ENCODE measurements at regions not wholly inside any gene's neighbourhood (a gene's known extent, or its start where the extent isn't known, plus 50 kb on each side); places are given as distances from the start of the nearest gene placed in this dataset.

- no peak for TF ChIP-seq CTCF (IDR thresholded peaks at IDR 0.05)
- no peak for TF ChIP-seq POLR2AphosphoS5 (IDR thresholded peaks at IDR 0.05)
- TF ChIP-seq POLR2A (IDR thresholded peaks at IDR 0.05): no peak
These were observed 78.8 kb upstream of the MDFIC start for GRCh38 chr7:114843102-114843501.

Measured in prostate gland (tissue), 2 donors.